Left lung (tissue), 4 donors: ENCODE measurements at regions not wholly inside any gene's neighbourhood (a gene's known extent, or its start where the extent isn't known, plus 50 kb on each side); places are given as distances from the start of the nearest gene placed in this dataset.
A peak's percentile ranks its signal among the peaks of the same experiment; 100 is the strongest.

ENCODE experiments used
- ATAC-seq: fragments of 200-7000 bp; cut with Tn5 transposase; one replicate; pipeline ENCODE4 v1.9.1; 2020; ENCODE audit warnings: moderate library complexity
- DNase-seq, 4 donors: peaks; one replicate each; pipeline ENCODE4 v3.0.0-alpha.2; 2013 to 2020
- H3K27ac ChIP-seq, 2 donors: fragments of 200-600 bp; sonication (generic) in 1 of 2; one replicate each; pipeline versions ENCODE4 v1.5.0 to v1.8.0; 2020 to 2021
- H3K27me3 ChIP-seq, 2 donors: fragments of 200-600 bp; sonication (generic) in 1 of 2; one replicate each; pipeline versions ENCODE4 v1.5.0 to v1.8.0; 2020 to 2021
- H3K36me3 ChIP-seq, 2 donors: fragments of 200-600 bp; sonication (generic) in 1 of 2; one replicate each; pipeline versions ENCODE4 v1.5.0 to v1.8.0; 2020 to 2021
- H3K4me1 ChIP-seq, 2 donors: fragments of 200-600 bp; one replicate each; pipeline ENCODE4 v1.8.0; 2021
- H3K4me3 ChIP-seq, 2 donors: fragments of 200-600 bp; sonication (generic) in 1 of 2; one replicate each; pipeline versions ENCODE4 v1.5.0 to v1.8.0; 2020 to 2021; ENCODE audit warnings: mild to moderate bottlenecking in 1 of 2
- H3K9me3 ChIP-seq, 2 donors: fragments of 200-600 bp; sonication (generic) in 1 of 2; one replicate each; pipeline versions ENCODE4 v1.5.0 to v1.8.0; 2020 to 2021
- intact Hi-C, 2 donors: fragments of 100-400 bp; cut with DNase I; formaldehyde crosslinking; loops; one replicate each; pipeline versions ENCODE4 v1.11.2 to v1.14.2; 2022
- TF ChIP-seq, protein P1 (sequence below), 2 donors: fragments of 200-600 bp; sonication (generic) in 1 of 2; IDR thresholded peaks; one replicate each; pipeline versions ENCODE4 v1.5.0 to v1.8.0; 2021; ENCODE audit warnings: antibody characterized with exemption in 2 of 2
- donor health status: DM: no; HTN: yes; CAD: no.
- donor health status: DM: no; HTN: no; CAD: no.

DNA sequence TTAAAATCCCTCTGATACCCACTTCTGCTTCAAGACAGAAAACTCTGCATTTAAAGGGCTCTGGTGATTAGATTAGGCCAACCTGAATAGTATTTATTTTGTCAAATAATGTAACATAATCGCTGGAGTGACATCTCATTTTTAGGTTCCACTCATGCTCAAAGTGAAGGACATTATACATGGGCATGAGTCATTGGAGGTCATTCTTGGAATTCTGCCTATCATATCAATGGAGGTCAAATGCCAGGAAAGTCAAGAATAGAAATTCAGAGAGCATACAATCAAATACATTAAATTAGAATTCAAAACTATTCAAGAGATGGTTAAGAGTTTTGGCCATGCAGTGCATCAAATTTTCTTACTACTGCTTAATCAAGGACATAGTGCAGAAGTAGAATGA, 50.8 kb upstream of the PRSS1 start:
- Histone ChIP-seq H3K36me3 (no peaks in the 10 kb centered on the region), H3K4me3 (no peak overlapping the region), H3K27ac (no peak overlapping the region), H3K9me3 (no peaks in the 10 kb centered on the region), H3K27me3 (no peaks in the 10 kb centered on the region), H3K4me1 (no peaks in the 10 kb centered on the region)
- DNase-seq (no peak), ATAC-seq (no peak)
- TF ChIP-seq, protein P1, sequence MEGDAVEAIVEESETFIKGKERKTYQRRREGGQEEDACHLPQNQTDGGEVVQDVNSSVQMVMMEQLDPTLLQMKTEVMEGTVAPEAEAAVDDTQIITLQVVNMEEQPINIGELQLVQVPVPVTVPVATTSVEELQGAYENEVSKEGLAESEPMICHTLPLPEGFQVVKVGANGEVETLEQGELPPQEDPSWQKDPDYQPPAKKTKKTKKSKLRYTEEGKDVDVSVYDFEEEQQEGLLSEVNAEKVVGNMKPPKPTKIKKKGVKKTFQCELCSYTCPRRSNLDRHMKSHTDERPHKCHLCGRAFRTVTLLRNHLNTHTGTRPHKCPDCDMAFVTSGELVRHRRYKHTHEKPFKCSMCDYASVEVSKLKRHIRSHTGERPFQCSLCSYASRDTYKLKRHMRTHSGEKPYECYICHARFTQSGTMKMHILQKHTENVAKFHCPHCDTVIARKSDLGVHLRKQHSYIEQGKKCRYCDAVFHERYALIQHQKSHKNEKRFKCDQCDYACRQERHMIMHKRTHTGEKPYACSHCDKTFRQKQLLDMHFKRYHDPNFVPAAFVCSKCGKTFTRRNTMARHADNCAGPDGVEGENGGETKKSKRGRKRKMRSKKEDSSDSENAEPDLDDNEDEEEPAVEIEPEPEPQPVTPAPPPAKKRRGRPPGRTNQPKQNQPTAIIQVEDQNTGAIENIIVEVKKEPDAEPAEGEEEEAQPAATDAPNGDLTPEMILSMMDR (IDR thresholded peaks at IDR 0.05), result no peak
- intact Hi-C loops, result no loop called here

DNA sequence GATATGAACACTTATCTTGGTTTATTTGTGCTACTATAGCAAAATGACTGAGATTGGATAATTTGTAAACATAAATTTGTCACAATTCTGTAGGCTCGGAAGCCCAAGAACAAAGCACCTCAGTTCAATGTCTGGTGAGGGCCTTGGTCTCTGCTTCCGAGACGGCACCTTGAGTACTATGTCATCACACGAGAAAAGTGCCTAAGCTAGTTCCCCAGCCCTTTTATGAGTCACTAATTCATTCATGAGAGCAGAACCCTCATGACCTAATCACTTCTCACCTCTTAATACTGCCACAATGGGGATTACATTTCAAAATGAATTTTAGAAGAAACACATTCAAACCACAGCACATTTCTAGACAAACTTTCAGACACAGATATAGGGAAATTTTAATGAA, 52.0 kb upstream of the PRSS1 start:
- intact Hi-C loops, result no loop called here
- Histone ChIP-seq H3K4me1 (no peaks in the 10 kb centered on the region), H3K4me3 (no peak overlapping the region), H3K9me3 (no peaks in the 10 kb centered on the region), H3K27ac (no peak overlapping the region), H3K36me3 (no peaks in the 10 kb centered on the region), H3K27me3 (no peaks in the 10 kb centered on the region)
- TF ChIP-seq, protein P1 (IDR thresholded peaks at IDR 0.05), result no peak
- DNase-seq, result peak in 1 of 4 donors; percentile 28
- no peak for ATAC-seq

DNA sequence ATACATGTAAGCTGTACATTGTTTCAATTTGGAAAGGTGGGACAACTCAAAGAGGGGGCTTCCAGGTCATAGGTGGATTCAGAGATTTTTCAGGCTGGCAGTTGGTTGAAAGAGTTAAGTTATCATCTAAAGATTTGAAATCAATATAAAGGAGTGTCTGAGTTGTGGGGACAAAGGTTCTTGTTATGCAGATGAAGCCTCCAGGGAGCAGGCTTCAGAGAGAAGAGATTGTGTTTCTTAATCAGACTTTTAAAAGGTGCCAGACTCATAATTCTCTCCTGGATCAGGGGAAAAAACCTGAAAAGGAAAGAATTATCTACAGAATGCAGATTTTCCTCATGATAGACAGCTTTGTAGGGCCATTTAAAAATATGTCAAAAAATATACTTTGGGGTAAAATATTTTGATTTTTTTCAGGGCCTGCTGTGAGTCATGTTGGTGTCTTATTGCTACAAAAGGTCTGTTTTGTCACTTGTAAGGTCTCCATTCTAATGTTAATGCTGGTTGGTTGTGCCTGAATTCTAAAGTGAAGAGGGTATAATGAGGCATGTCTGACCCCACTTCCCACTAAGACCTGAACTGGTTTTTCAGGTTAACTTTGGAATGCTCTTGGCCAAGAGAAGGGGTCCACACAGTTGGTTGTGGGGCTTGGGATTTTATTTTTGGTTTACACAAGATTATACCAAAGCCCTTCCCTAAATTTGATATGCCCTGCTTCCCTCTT, 52.7 kb upstream of the PRSS1 start:
- Histone ChIP-seq H3K27ac (no peak overlapping the region), H3K4me1 (no peaks in the 10 kb centered on the region), H3K9me3 (no peaks in the 10 kb centered on the region), H3K4me3 (no peak overlapping the region), H3K36me3 (no peaks in the 10 kb centered on the region), H3K27me3 (no peaks in the 10 kb centered on the region)
- DNase-seq (no peak), ATAC-seq (no peak)
- intact Hi-C loops, result no loop called here
- TF ChIP-seq, protein P1 (IDR thresholded peaks at IDR 0.05), result no peak

DNA sequence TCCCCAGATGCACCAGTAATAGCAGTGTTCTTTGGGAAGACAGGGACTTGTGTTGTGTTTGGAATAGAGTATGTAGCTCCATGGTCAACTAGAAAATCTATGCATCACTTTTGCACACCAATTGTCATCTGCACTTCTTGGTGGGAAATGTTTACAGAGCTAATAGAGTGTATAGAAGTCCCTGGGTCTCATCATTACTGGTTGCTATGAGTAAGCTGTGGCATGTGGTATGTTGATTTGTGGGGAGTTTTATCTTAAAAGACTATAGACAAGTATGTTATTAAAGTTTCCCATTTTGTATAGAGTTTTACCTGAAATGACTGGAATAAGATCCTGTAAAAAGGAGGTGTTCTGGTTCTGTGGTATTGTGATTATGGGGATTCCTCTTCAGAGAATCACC, 55.4 kb upstream of the PRSS1 start:
- intact Hi-C loops, result no loop called here
- Histone ChIP-seq H3K27ac (no peak overlapping the region), H3K9me3 (no peaks in the 10 kb centered on the region), H3K4me1 (no peaks in the 10 kb centered on the region), H3K27me3 (no peaks in the 10 kb centered on the region), H3K36me3 (no peaks in the 10 kb centered on the region), H3K4me3 (no peak overlapping the region)
- DNase-seq (no peak), ATAC-seq (no peak)
- TF ChIP-seq, protein P1 (IDR thresholded peaks at IDR 0.05), result no peak

DNA sequence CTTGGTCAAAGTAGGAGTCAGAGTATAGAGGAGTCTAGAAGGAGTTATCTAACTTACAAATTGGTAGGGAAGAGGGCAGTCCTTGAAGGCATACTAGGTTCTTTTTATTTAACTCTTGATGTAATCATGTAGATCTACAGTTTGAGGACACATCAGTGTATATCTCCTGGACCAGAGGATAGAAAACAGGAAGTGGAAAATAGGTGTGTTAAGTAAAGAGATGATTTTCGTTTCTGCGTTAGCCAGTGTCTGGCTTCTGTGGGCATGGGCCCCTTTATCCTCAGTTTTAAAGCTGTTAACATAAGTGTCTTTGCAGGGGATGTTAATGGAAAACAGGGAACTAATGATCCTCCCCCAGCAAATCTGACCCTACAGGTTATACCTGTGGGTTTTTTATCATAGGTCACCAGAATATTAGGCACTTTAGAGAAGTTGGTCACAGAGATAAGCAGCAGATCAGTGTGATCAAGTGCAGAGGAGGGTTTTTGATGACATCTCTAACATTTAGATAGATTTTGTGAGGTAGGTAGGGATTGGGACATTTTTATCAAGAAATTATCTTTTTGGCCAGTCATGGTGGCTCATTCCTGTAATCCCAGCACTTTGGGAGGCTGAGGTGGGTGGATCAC, 58.6 kb upstream of the PRSS1 start:
- no peaks in the 10 kb centered on the region for H3K9me3 ChIP-seq
- intact Hi-C loops, result no loop called here
- no peaks in the 10 kb centered on the region for H3K27me3 ChIP-seq
- no peaks in the 10 kb centered on the region for H3K36me3 ChIP-seq
- DNase-seq (no peak), ATAC-seq (no peak)
- H3K4me1 ChIP-seq, result no peaks in the 10 kb centered on the region
- no peak overlapping the region for H3K4me3 ChIP-seq
- TF ChIP-seq, protein P1 (IDR thresholded peaks at IDR 0.05), result no peak
- H3K27ac ChIP-seq, result no peak overlapping the region
